CMK (cell line): ENCODE measurements at regions not wholly inside any gene's neighbourhood (a gene's known extent, or its start where the extent isn't known, plus 50 kb on each side); places are given as distances from the start of the nearest gene placed in this dataset.

Experiments
- DNase-seq: peaks from one replicate; pipeline ENCODE4 v3.0.0-alpha.2; 2010; ENCODE audit warnings: low read depth

DNA sequence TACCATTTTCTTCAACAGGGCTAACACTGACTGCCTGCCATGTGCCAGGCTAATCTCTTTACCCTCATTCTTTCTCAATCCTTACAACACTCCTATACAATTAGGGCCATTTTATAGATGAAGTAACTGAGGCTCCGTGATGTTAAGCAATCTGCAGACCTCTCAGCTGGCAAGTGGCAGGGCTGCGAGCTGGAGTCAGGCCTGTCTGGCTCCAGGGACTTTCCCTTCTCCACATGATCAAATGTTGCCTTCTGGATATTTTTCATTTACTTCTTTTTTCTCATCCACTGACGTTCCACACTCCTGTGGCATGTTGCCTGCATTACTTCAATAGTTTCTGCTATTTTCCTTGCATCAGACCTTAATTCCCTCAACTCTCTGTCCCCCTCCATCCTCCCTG is 55.2 kb upstream of the TAGAP start:
- no peak for DNase-seq

- DNase-seq: no peak
Measured at GRCh38 chr6:159099276-159099675, 54.5 kb upstream of the TAGAP start.

DNA sequence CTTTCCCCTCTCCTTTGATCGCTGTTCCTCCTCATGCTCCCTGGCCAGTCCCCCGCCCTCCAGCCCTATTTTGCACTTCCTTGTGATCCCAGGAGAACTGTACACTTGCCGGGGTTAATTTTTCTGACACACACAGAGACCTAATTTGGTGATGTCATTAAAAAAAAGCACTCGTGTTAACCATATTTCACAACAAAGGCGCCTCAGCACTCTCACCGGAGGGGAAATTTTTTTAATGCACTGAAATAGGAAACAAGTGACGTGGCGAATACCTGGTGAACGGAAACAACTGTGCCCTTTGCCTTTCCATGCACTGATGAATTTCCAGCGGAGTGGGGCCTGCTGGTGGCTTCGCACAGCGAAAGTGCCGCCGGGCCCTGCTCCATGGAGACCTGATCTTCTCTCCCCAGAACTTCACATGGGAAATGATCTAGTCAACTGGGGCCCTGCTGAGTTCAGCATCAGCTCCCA is 53.9 kb upstream of the TAGAP start:
- no peak for DNase-seq

DNA sequence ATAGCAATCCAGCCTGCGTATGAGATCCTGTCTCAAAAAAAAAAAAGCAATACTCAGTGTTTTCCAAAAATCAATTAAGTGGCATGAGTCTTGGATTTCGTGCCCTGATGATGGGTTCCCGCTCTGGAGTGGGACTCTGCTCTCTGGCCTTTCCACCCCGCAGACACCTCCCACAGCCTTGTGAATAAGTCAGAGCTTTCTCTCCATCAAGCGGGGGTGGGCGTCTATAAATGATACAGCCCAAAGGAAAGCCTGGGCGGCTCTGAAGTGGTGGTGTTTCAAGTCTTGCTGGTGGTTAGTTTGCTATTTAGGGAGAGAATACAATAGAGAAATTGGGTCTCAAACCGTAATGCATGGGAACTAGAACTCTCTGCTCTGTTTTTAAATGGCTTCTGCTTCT is 52.5 kb upstream of the TAGAP start:
- no peak for DNase-seq

GRCh38 chr6:159095616-159096015 is 50.8 kb upstream of the TAGAP start:
- DNase-seq: no peak

DNA sequence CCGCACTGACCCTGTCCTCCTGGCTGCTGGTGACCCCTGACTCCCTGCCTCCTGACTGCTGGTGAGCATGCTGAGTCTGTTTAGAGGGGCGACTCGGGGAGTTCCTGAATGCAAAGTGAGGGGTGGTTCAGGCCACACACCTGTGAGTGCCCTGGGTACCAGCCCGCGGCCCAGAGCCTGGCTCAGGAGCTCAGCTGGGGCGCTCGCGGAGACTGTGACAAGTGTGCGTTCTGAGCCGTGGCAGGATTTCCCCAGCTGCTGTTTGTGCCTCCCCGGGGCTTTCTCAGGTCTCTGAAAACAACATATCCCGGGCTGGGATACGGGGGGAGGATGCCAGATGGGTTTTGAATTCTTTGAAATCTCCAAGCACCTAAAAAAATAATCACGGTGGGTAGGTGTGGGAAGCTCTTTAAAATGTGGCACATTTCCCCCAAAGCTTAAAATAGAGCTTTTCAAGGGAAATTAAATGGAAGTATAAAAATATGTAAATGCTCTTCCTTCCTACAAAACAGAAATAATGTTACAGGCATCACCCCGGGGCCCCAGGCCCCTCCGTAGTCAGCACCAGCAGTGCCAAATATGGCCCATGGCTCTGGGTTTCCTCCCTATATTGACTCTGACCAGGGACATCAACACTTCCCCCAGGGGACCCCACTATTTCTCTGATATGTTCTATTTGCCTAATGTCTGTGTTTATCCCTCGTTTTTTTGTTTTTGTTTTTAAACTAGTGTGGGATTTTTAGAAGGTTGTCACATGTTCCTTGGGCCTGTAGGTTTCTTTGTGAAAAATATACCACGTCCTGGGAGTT is 49.9 kb upstream of the TAGAP start:
- DNase-seq: no peak
